K562 (cell line): ENCODE measurements at regions not wholly inside any gene's neighbourhood (a gene's known extent, or its start where the extent isn't known, plus 50 kb on each side); places are given as distances from the start of the nearest gene placed in this dataset.

ENCODE experiments used
- EZH2 ChIP-seq: IDR thresholded peaks from 2 replicates; pipeline ENCODE4 v1.6.1; 2012; ENCODE audit warnings: low read depth, mild to moderate bottlenecking, inconsistent platforms, low read length, borderline replicate concordance
- FOS ChIP-seq: IDR thresholded peaks from 3 replicates; pipeline ENCODE4 v1.6.1; 2011; ENCODE audit not compliant: insufficient read length; ENCODE audit errors: extremely low read depth
- MAFF ChIP-seq: IDR thresholded peaks from 2 replicates; pipeline ENCODE4 v1.6.1; 2012; ENCODE audit warnings: low read length, improper control_type of control experiment
- NR2C2 ChIP-seq, 2 experiments: fragments of 200-800 bp in 1 of 2; sonication (Bioruptor generic) in 1 of 2; sonication (generic) in 1 of 2; formaldehyde crosslinking in 1 of 2; IDR thresholded peaks; 2 replicates each; pipeline versions ENCODE4 v1.6.1 to v1.8.0; 2016 to 2022; ENCODE audit warnings: mild to moderate bottlenecking in 1 of 2, missing compliant biosample characterization in 1 of 2, missing genetic modification characterization in 1 of 2, missing genetic modification reagents in 1 of 2
- POLR2A ChIP-seq: fragments of 450-650 bp; conservative IDR thresholded peaks from 2 replicates; pipeline ENCODE4 v1.6.1; 2016
- SP1 ChIP-seq: sonication (generic); formaldehyde crosslinking; IDR thresholded peaks from 2 replicates; pipeline ENCODE4 v1.8.1; 2022; ENCODE audit warnings: mild to moderate bottlenecking, missing genetic modification reagents
- SRSF9 ChIP-seq: fragments of 200-400 bp; formaldehyde crosslinking; IDR thresholded peaks from 2 replicates; pipeline ENCODE4 v1.6.1; 2017; ENCODE audit warnings: low read depth, low read length, borderline replicate concordance
- TBP ChIP-seq: optimal IDR thresholded peaks from 2 replicates; pipeline ENCODE3; 2011; ENCODE audit warnings: low read depth, low read length, improper control_type of control experiment
- ZFX ChIP-seq: sonication (generic); formaldehyde crosslinking; IDR thresholded peaks from 2 replicates; pipeline ENCODE4 v1.8.0; 2022; ENCODE audit warnings: mild to moderate bottlenecking, missing genetic modification reagents, moderate library complexity
- ZNF57 ChIP-seq: fragments of 450-650 bp; formaldehyde crosslinking; IDR thresholded peaks from 2 replicates; pipeline ENCODE4 v1.4.0; 2020; ENCODE audit warnings: mild to moderate bottlenecking, moderate library complexity
- TF ChIP-seq, protein P1 (sequence below): IDR thresholded peaks from 3 replicates; pipeline ENCODE4 v1.6.1; 2011; ENCODE audit warnings: borderline replicate concordance, mild to moderate bottlenecking; ENCODE audit not compliant: insufficient read length, insufficient read depth

DNA sequence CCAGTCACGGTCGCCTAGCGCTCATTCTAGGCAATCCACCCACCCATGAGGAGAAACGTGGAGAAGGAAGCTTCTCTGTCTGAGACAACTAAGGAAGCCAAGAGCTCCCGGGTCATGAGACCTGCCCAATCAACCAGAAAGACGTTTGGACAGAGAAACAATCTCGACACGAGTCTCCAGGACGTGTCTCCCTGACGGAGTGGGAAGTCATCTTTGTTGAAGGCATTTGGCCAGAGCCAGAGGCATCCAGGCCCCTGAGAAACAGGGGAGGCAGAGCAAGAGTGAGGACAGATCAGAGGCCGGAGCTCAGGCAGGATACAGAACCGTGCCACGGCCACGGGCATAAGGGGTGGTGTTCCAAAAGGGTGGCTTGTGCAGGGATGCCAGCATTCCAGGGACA lies 479.0 kb downstream of the SPATA31A7 start:
- no peak for TF ChIP-seq EZH2
- no peak for TF ChIP-seq MAFF
- no peak for TF ChIP-seq ZNF57
- TF ChIP-seq, protein P1, sequence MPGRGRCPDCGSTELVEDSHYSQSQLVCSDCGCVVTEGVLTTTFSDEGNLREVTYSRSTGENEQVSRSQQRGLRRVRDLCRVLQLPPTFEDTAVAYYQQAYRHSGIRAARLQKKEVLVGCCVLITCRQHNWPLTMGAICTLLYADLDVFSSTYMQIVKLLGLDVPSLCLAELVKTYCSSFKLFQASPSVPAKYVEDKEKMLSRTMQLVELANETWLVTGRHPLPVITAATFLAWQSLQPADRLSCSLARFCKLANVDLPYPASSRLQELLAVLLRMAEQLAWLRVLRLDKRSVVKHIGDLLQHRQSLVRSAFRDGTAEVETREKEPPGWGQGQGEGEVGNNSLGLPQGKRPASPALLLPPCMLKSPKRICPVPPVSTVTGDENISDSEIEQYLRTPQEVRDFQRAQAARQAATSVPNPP: no peak
- no peak for TF ChIP-seq NR2C2 (CRISPR knock-in tag; IDR thresholded peaks at IDR 0.05)
- no peak for TF ChIP-seq NR2C2 (tag; IDR thresholded peaks at IDR 0.05)
- no peak for TF ChIP-seq POLR2A
- TF ChIP-seq ZFX (CRISPR knock-in tag): no peak
- no peak for TF ChIP-seq SRSF9
- TF ChIP-seq SP1 (CRISPR knock-in tag): no peak
- TF ChIP-seq TBP: no peak
- no peak for TF ChIP-seq FOS
